ACC112 (cell line): ENCODE measurements at regions not wholly inside any gene's neighbourhood (a gene's known extent, or its start where the extent isn't known, plus 50 kb on each side); places are given as distances from the start of the nearest gene placed in this dataset.
"Not testable (repeated sequence)": the region's sequence is repeated elsewhere in the genome, so short reads cannot be mapped to it uniquely, and the experiment has no call there.

Source experiments
- H2AFZ ChIP-seq: fragments of 200-600 bp; sonication (generic); one replicate; pipeline ENCODE4 v1.6.0; 2017; ENCODE audit warnings: antibody characterized with exemption, low read length; ENCODE audit not compliant: unreplicated experiment
- H3K27ac ChIP-seq: fragments of 200-600 bp; sonication (generic); 2 replicates; pipeline ENCODE4 v1.5.1; 2014; ENCODE audit warnings: low read depth, mild to moderate bottlenecking, antibody characterized with exemption, low read length, moderate library complexity
- H3K27me3 ChIP-seq: fragments of 200-600 bp; sonication (generic); 2 replicates; pipeline ENCODE4 v1.6.1; 2014; ENCODE audit warnings: mild to moderate bottlenecking, antibody characterized with exemption, low read length, moderate library complexity, mixed read lengths; ENCODE audit not compliant: insufficient read depth
- H3K36me3 ChIP-seq: fragments of 200-600 bp; sonication (generic); 2 replicates; pipeline ENCODE4 v1.6.1; 2016; ENCODE audit warnings: mild to moderate bottlenecking, antibody characterized with exemption, low read length, moderate library complexity, mixed read lengths; ENCODE audit not compliant: insufficient read depth
- H3K4me1 ChIP-seq: fragments of 200-600 bp; sonication (generic); one replicate; pipeline ENCODE4 v1.6.1; 2016; ENCODE audit warnings: low read length, mixed read lengths; ENCODE audit not compliant: insufficient read depth, unreplicated experiment, control insufficient read depth
- H3K4me3 ChIP-seq: fragments of 200-600 bp; sonication (generic); 2 replicates; pipeline ENCODE4 v1.5.1; 2014; ENCODE audit warnings: mild to moderate bottlenecking, low read depth, low read length
- H3K79me2 ChIP-seq: fragments of 200-600 bp; sonication (generic); one replicate; pipeline ENCODE4 v1.6.0; 2016; ENCODE audit warnings: low read length; ENCODE audit not compliant: control insufficient read depth, unreplicated experiment, insufficient read depth

DNA sequence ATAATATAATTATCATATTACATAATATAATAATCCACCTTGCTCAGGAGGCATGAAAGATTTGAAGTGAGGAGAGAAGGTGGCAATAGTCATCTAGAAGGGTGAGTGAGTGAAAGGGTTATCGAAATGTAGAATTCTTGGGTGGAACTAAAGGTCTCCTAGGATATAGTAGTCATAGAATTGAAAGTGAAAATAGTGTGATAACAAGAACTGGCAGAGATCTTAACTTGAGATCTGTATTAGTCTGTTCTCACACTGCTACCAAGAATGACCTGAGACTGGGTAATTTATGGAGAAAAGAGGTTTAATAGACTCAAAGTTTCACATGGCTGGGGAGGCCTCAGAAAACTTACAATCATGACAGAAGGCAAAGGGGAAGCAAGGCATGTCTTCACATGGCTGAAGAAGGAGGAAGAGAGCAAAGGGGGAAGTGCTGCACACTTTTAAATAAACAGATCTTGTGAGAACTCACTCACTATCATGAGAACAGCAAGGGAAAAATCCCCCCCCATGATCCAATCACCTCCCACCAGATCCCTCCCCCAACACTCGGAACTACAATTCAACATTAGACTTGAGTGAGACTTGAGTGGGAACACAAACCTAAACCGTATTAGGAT lies 351.5 kb downstream of the NR4A2 start:
- H3K4me1 ChIP-seq, result no peaks in the 10 kb centered on the region
- H2AFZ ChIP-seq, result no peak overlapping the region
- no peaks in the 10 kb centered on the region for H3K36me3 ChIP-seq
- H3K79me2 ChIP-seq, result no peaks in the 10 kb centered on the region
- H3K4me3 ChIP-seq, result peak overlapping the region; percentile 31; the same call in 1 of the 2 replicates
- no peaks in the 10 kb centered on the region for H3K27me3 ChIP-seq
- H3K27ac ChIP-seq, result no peak overlapping the region

- H3K27me3 ChIP-seq, result no peaks in the 10 kb centered on the region
- H3K4me3 ChIP-seq, result no peak overlapping the region
- no peaks in the 10 kb centered on the region for H3K4me1 ChIP-seq
- H3K36me3 ChIP-seq, result no peaks in the 10 kb centered on the region
- H3K79me2 ChIP-seq, result no peaks in the 10 kb centered on the region
- H2AFZ ChIP-seq, result no peak overlapping the region
- no peak overlapping the region for H3K27ac ChIP-seq
Observed at GRCh38 chr2:155975734-155976133, 356.8 kb downstream of the NR4A2 start.

- no peaks in the 10 kb centered on the region for H3K79me2 ChIP-seq
- H3K4me1 ChIP-seq, result no peaks in the 10 kb centered on the region
- no peak overlapping the region for H3K4me3 ChIP-seq
- no peaks in the 10 kb centered on the region for H3K36me3 ChIP-seq
- no peak overlapping the region for H2AFZ ChIP-seq
- H3K27ac ChIP-seq, result no peak overlapping the region
- no peaks in the 10 kb centered on the region for H3K27me3 ChIP-seq
Observed at GRCh38 chr2:155972916-155973315, 359.6 kb downstream of the NR4A2 start.

DNA sequence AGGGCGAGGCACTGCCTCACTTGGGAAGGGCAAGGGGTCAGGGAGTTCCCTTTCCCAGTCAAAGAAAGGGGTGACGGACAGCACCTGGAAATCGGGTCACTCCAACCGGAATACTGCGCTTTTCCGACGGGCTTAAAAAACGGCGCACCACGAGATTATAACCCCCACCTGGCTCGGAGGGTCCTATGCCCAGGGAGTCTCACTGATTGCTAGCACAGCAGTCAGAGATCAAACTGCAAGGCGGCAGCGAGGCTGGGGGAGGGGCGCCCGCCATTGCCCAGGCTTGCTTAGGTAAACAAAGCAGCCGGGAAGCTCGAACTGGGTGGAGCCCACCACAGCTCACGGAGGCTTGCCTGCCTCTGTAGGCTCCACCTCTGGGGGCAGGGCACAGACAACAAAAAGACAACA lies 366.5 kb downstream of the NR4A2 start:
- not testable (repeated sequence) for H2AFZ ChIP-seq, H3K27me3 ChIP-seq, H3K27ac ChIP-seq, H3K36me3 ChIP-seq, H3K4me3 ChIP-seq, H3K79me2 ChIP-seq, H3K4me1 ChIP-seq

DNA sequence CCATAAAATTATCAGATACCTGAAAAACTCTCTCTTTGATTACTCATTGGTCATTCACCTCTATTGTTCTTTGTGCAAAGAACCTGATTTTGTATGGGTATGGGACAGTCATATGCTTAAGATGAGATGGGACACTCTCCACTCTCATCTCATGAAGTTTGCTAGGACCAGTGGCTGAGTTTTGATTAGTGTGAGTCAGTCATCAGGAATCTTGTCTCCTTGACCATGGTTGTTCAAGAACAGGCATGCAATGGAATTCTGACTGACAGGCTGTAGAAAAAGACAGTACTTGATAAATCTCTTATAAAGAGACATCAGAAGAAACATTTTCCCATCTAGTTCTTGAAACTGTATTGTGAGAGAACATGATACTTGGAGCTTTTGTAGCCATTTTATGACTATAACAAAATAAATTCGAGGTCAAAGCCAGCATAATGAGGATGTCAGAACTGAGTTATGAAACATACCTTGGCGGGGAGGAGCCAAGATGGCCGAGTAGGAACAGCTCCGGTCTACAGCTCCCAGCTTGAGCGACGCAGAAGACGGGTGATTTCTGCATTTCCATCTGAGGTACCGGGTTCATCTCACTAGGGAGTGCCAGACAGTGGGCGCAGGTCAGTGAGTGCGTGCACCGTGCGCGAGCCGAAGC lies 367.0 kb downstream of the NR4A2 start:
- no peaks in the 10 kb centered on the region for H3K79me2 ChIP-seq
- H3K36me3 ChIP-seq, result no peaks in the 10 kb centered on the region
- no peaks in the 10 kb centered on the region for H3K27me3 ChIP-seq
- no peak overlapping the region for H2AFZ ChIP-seq
- H3K4me1 ChIP-seq, result no peaks in the 10 kb centered on the region
- H3K4me3 ChIP-seq, result no peak overlapping the region
- no peak overlapping the region for H3K27ac ChIP-seq

GRCh38 chr2:155961641-155962040 lies 370.9 kb downstream of the NR4A2 start:
- Histone ChIP-seq H3K4me1 (no peaks in the 10 kb centered on the region), H3K79me2 (no peaks in the 10 kb centered on the region), H2AFZ (no peak overlapping the region), H3K4me3 (no peak overlapping the region), H3K27me3 (no peaks in the 10 kb centered on the region), H3K36me3 (no peaks in the 10 kb centered on the region), H3K27ac (no peak overlapping the region)

- Histone ChIP-seq H3K36me3 (no peaks in the 10 kb centered on the region), H3K79me2 (no peaks in the 10 kb centered on the region), H3K4me3 (no peak overlapping the region), H3K27me3 (no peaks in the 10 kb centered on the region), H2AFZ (no peak overlapping the region), H3K27ac (no peak overlapping the region), H3K4me1 (no peaks in the 10 kb centered on the region)
Observed at GRCh38 chr2:155958834-155959233, 373.7 kb downstream of the NR4A2 start.

DNA sequence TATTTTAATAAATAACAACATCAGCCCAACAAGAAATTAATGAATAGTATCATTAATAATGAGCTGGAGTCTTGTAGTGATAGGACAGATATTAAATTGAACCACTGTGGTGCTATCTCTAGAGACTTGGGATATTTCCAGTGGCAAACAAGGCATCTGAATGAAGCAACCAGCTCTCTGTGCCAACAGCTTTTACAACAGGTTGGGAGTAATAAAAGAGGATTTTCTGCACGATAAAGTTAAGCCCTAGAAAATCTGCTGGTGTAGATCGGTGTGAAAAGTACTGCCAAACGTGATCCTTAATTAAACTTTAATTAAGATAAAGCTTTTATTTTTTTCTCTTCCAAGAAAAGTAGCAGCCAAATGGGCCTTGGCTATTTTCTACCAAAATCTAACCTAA lies 385.5 kb downstream of the NR4A2 start:
- Histone ChIP-seq H3K27me3 (no peaks in the 10 kb centered on the region), H3K4me1 (no peaks in the 10 kb centered on the region), H3K36me3 (no peaks in the 10 kb centered on the region), H3K27ac (no peak overlapping the region), H3K79me2 (no peaks in the 10 kb centered on the region), H2AFZ (no peak overlapping the region), H3K4me3 (no peak overlapping the region)

GRCh38 chr2:155944218-155944617 lies 388.3 kb downstream of the NR4A2 start:
- no peaks in the 10 kb centered on the region for H3K36me3 ChIP-seq
- H2AFZ ChIP-seq, result no peak overlapping the region
- no peak overlapping the region for H3K4me3 ChIP-seq
- no peaks in the 10 kb centered on the region for H3K27me3 ChIP-seq
- no peaks in the 10 kb centered on the region for H3K4me1 ChIP-seq
- H3K27ac ChIP-seq, result no peak overlapping the region
- H3K79me2 ChIP-seq, result no peaks in the 10 kb centered on the region

- no peak overlapping the region for H3K4me3 ChIP-seq
- H3K36me3 ChIP-seq, result no peaks in the 10 kb centered on the region
- no peaks in the 10 kb centered on the region for H3K4me1 ChIP-seq
- no peak overlapping the region for H2AFZ ChIP-seq
- no peak overlapping the region for H3K27ac ChIP-seq
- no peaks in the 10 kb centered on the region for H3K79me2 ChIP-seq
- H3K27me3 ChIP-seq, result no peaks in the 10 kb centered on the region
Observed at GRCh38 chr2:155930312-155930711, 402.2 kb downstream of the NR4A2 start.

- H3K4me1 ChIP-seq, result no peaks in the 10 kb centered on the region
- no peaks in the 10 kb centered on the region for H3K27me3 ChIP-seq
- H3K4me3 ChIP-seq, result no peak overlapping the region
- H3K79me2 ChIP-seq, result no peaks in the 10 kb centered on the region
- no peak overlapping the region for H3K27ac ChIP-seq
- H3K36me3 ChIP-seq, result no peaks in the 10 kb centered on the region
- no peak overlapping the region for H2AFZ ChIP-seq
Observed at GRCh38 chr2:155917380-155917779, 415.1 kb downstream of the NR4A2 start.
